GM19372 (cell line): ENCODE measurements at regions not wholly inside any gene's neighbourhood (a gene's known extent, or its start where the extent isn't known, plus 50 kb on each side); places are given as distances from the start of the nearest gene placed in this dataset.

Experiments
- ATAC-seq: cut with Tn5 transposase; IDR thresholded peaks from one replicate; pipeline ENCODE4 v1.9.1; 2021; ENCODE audit warnings: mild to moderate bottlenecking, low read depth, moderate library complexity; ENCODE audit not compliant: unreplicated experiment

GRCh38 chr2:120526997-120527945, 181.3 kb downstream of the INHBB start:
- ATAC-seq: no peak

- no peak for ATAC-seq
These were observed 182.2 kb downstream of the INHBB start for GRCh38 chr2:120528051-120528692.

GRCh38 chr2:120528693-120529076, 182.7 kb downstream of the INHBB start:
- no peak for ATAC-seq

GRCh38 chr2:120530781-120531180, 184.8 kb downstream of the INHBB start:
- ATAC-seq: no peak

- no peak for ATAC-seq
These were observed 185.4 kb downstream of the INHBB start for GRCh38 chr2:120531365-120531764.

GRCh38 chr2:120531863-120532600, 186.1 kb downstream of the INHBB start:
- no peak for ATAC-seq

- no peak for ATAC-seq
These were observed 187.7 kb downstream of the INHBB start for GRCh38 chr2:120533625-120534024.

- no peak for ATAC-seq
These were observed 188.5 kb downstream of the INHBB start for GRCh38 chr2:120534457-120534856.

GRCh38 chr2:120535081-120535480, 189.1 kb downstream of the INHBB start:
- no peak for ATAC-seq

- ATAC-seq: no peak
These were observed 190.2 kb downstream of the INHBB start for GRCh38 chr2:120536141-120536540.

- no peak for ATAC-seq
These were observed 192.9 kb downstream of the INHBB start for GRCh38 chr2:120538691-120539423.

- ATAC-seq: no peak
These were observed 193.5 kb downstream of the INHBB start for GRCh38 chr2:120539424-120539936.

GRCh38 chr2:120539937-120540718, 194.2 kb downstream of the INHBB start:
- no peak for ATAC-seq

- no peak for ATAC-seq
These were observed 194.7 kb upstream of the GLI2 start for GRCh38 chr2:120540719-120541552.

- ATAC-seq: no peak
These were observed 194.1 kb upstream of the GLI2 start for GRCh38 chr2:120541553-120541932.

- no peak for ATAC-seq
These were observed 193.5 kb upstream of the GLI2 start for GRCh38 chr2:120541972-120542670.

GRCh38 chr2:120542911-120543527, 192.6 kb upstream of the GLI2 start:
- no peak for ATAC-seq

- no peak for ATAC-seq
These were observed 191.8 kb upstream of the GLI2 start for GRCh38 chr2:120543899-120544298.
